SK-N-SH (cell line): ENCODE measurements at regions not wholly inside any gene's neighbourhood (a gene's known extent, or its start where the extent isn't known, plus 50 kb on each side); places are given as distances from the start of the nearest gene placed in this dataset.

Experiments used
- CTCF ChIP-seq: fragments of 200-600 bp; sonication (generic); IDR thresholded peaks from 2 replicates; pipeline ENCODE4 v1.6.1; 2017; ENCODE audit warnings: antibody characterized with exemption, mild to moderate bottlenecking, moderate library complexity
- EP300 ChIP-seq, 2 experiments: IDR thresholded peaks; 2 replicates each; pipeline versions ENCODE4 v1.4.0 to v1.6.1; 2012; ENCODE audit warnings: borderline replicate concordance in 1 of 2, low read depth in 1 of 2, low read length in 1 of 2
- EZH2phosphoT487 ChIP-seq: fragments of 200-600 bp; sonication (generic); IDR thresholded peaks from 2 replicates; pipeline ENCODE4 v1.6.1; 2017; ENCODE audit warnings: low read depth, mixed run types, mild to moderate bottlenecking, antibody characterized with exemption, moderate library complexity, borderline replicate concordance
- JUND ChIP-seq: IDR thresholded peaks from 2 replicates; pipeline ENCODE4 v1.4.0; 2012
- NFIC ChIP-seq: IDR thresholded peaks from 2 replicates; pipeline ENCODE4 v1.4.0; 2012; ENCODE audit warnings: borderline replicate concordance
- POLR2AphosphoS5 ChIP-seq: IDR thresholded peaks from 2 replicates; pipeline ENCODE4 v1.6.1; 2012; ENCODE audit warnings: low read depth, low read length
- RAD21 ChIP-seq: IDR thresholded peaks from 2 replicates; pipeline ENCODE4 v1.6.1; 2012; ENCODE audit warnings: mild to moderate bottlenecking, low read length
- USF2 ChIP-seq: fragments of 150-350 bp; IDR thresholded peaks from 2 replicates; pipeline ENCODE4 v1.6.1; 2017; ENCODE audit warnings: antibody characterized with exemption, low read length, low read depth, borderline replicate concordance
- YY1 ChIP-seq: IDR thresholded peaks from 2 replicates; pipeline ENCODE4 v1.4.0; 2012; ENCODE audit warnings: low read depth, mild to moderate bottlenecking

- TF ChIP-seq POLR2AphosphoS5 (no peak), YY1 (no peak), JUND (no peak), CTCF (no peak), EP300 (IDR thresholded peaks at IDR 0.05; ENCODE audit: borderline replicate concordance in 1 of 2, low read depth in 1 of 2, low read length in 1 of 2) (no peak), USF2 (no peak), RAD21 (no peak), NFIC (no peak), EZH2phosphoT487 (no peak)
Observed at GRCh38 chr1:228833911-228834688, 98.8 kb downstream of the RHOU start.
